GM12865 (cell line): ENCODE measurements at regions not wholly inside any gene's neighbourhood (a gene's known extent, or its start where the extent isn't known, plus 50 kb on each side); places are given as distances from the start of the nearest gene placed in this dataset.

ENCODE experiments used
- DNase-seq: peaks from one replicate; pipeline ENCODE4 v3.0.0; 2010; ENCODE audit warnings: low read depth
- H3K4me3 ChIP-seq: 2 replicates; pipeline ENCODE4 v1.5.1; 2011; ENCODE audit warnings: mild to moderate bottlenecking, low read depth, low read length, control low read depth
- CTCF ChIP-seq: IDR thresholded peaks from 2 replicates; pipeline ENCODE4 v1.5.1; 2011; ENCODE audit warnings: low read length, control low read depth, low read depth, inconsistent platforms; ENCODE audit not compliant: insufficient read depth; ENCODE audit errors: missing control alignments

GRCh38 chr16:49050607-49051006, 231.0 kb downstream of the CBLN1 start:
- no peak overlapping the region for H3K4me3 ChIP-seq
- TF ChIP-seq CTCF = no peak
- DNase-seq = no peak

GRCh38 chr16:49049644-49050043, 232.0 kb downstream of the CBLN1 start:
- no peak for DNase-seq
- H3K4me3 ChIP-seq = no peak overlapping the region
- no peak for TF ChIP-seq CTCF

GRCh38 chr16:49049191-49049590, 232.4 kb downstream of the CBLN1 start:
- no peak overlapping the region for H3K4me3 ChIP-seq
- DNase-seq = no peak
- TF ChIP-seq CTCF = no peak

- no peak for TF ChIP-seq CTCF
- DNase-seq = no peak
- no peak overlapping the region for H3K4me3 ChIP-seq
These were observed 233.1 kb downstream of the CBLN1 start for GRCh38 chr16:49048557-49048956.

GRCh38 chr16:49036126-49036525, 245.5 kb downstream of the CBLN1 start:
- no peak overlapping the region for H3K4me3 ChIP-seq
- DNase-seq = no peak
- no peak for TF ChIP-seq CTCF

- no peak overlapping the region for H3K4me3 ChIP-seq
- TF ChIP-seq CTCF = no peak
- DNase-seq = no peak
These were observed 254.2 kb downstream of the CBLN1 start for GRCh38 chr16:49027420-49027819.

GRCh38 chr16:49026566-49027181, 255.0 kb downstream of the CBLN1 start:
- DNase-seq = no peak
- no peak for TF ChIP-seq CTCF
- H3K4me3 ChIP-seq = no peak overlapping the region
